HepG2 (cell line): ENCODE measurements at regions not wholly inside any gene's neighbourhood (a gene's known extent, or its start where the extent isn't known, plus 50 kb on each side); places are given as distances from the start of the nearest gene placed in this dataset.

Experiments
- ATAC-seq: fragments of 200-7000 bp; cut with Tn5 transposase; 3 replicates; pipeline ENCODE4 v1.9.1; 2020; ENCODE audit warnings: mild to moderate bottlenecking, moderate library complexity
- BruUV-seq: library from RNA; stranded (reverse); fragments of 400-500 nt; replicated peaks from 2 replicates; lab custom pipeline; 2021; lab: Mats Ljungman, UMichigan
- CTCF ChIA-PET: fragments of 300-600 bp; formaldehyde crosslinking; extraction: SDS; loops from one replicate; lab custom pipeline; 2021; ENCODE audit warnings: low total read pairs, inconsistent platforms, low intra/inter-chr PET ratio; lab: Yijun Ruan, JAX
- POLR2A ChIA-PET: fragments of 350-600 bp; sonication (Branson Sonifier 250); formaldehyde crosslinking; loops from one replicate; lab custom pipeline; 2020; ENCODE audit warnings: antibody characterized with exemption, inconsistent platforms; lab: Yijun Ruan, JAX
- DNase-seq: peaks from one replicate; pipeline ENCODE4 v3.0.0-alpha.2; 2015; ENCODE audit warnings: low spot score
- FAIRE-seq: peaks from 3 replicates; lab custom pipeline; 2011; peaks lifted over from hg19 to GRCh38; lab: Jason Lieb, UNC
- H2AFZ ChIP-seq: one replicate; pipeline ENCODE4 v1.6.1; 2011; ENCODE audit warnings: low read length, inconsistent platforms
- H3K27ac ChIP-seq: fragments of 300-600 bp; 3 replicates; pipeline ENCODE4 v1.8.0; 2011; ENCODE audit warnings: mixed run types, mild to moderate bottlenecking, mixed read lengths, low read length, inconsistent platforms; ENCODE audit not compliant: insufficient read depth; ENCODE audit errors: extremely low read length
- H3K27me3 ChIP-seq, 2 experiments: fragments of 200-600 bp in 1 of 2; 2 replicates in 1 of 2; 3 replicates in 1 of 2; pipeline versions ENCODE4 v1.6.0 to v1.8.0; 2011; ENCODE audit warnings: low read length in 2 of 2, mild to moderate bottlenecking in 2 of 2, moderate library complexity in 2 of 2, inconsistent platforms in 1 of 2; ENCODE audit not compliant: insufficient read depth in 2 of 2, control insufficient read depth in 1 of 2
- H3K36me3 ChIP-seq, 2 experiments: fragments of 200-600 bp in 1 of 2; replicated peaks in 1 of 2; 2 replicates in 1 of 2; 3 replicates in 1 of 2; pipeline versions ENCODE4 v1.5.1 to v1.8.0; 2011; ENCODE audit warnings: low read length in 2 of 2, inconsistent platforms in 1 of 2; ENCODE audit not compliant: insufficient read depth in 2 of 2, control insufficient read depth in 1 of 2
- H3K4me1 ChIP-seq: 2 replicates; pipeline ENCODE4 v1.5.1; 2012; ENCODE audit warnings: low read length, inconsistent platforms; ENCODE audit not compliant: insufficient read depth
- H3K4me2 ChIP-seq: 2 replicates; pipeline ENCODE4 v1.6.0; 2011; ENCODE audit warnings: low read depth, low read length, inconsistent platforms
- H3K4me3 ChIP-seq, 3 experiments: fragments of 200-600 bp in 1 of 3; sonication (generic), shearing (Covaris generic) in 1 of 3; replicated peaks in 1 of 3; 2 replicates each; pipeline ENCODE4 v1.5.1; 2011 to 2016; ENCODE audit warnings: low read length in 3 of 3, inconsistent platforms in 2 of 3, low read depth in 2 of 3, mild to moderate bottlenecking in 2 of 3, control low read depth in 1 of 3, mixed read lengths in 1 of 3; ENCODE audit not compliant: insufficient read depth in 1 of 3
- H3K79me2 ChIP-seq: one replicate; pipeline ENCODE4 v1.6.1; 2011; ENCODE audit warnings: low read length, inconsistent platforms; ENCODE audit not compliant: insufficient read depth
- H3K9ac ChIP-seq: 2 replicates; pipeline ENCODE4 v1.6.0; 2011; ENCODE audit warnings: mild to moderate bottlenecking, low read depth, low read length, inconsistent platforms; ENCODE audit not compliant: insufficient read depth
- H3K9me3 ChIP-seq: 2 replicates; pipeline ENCODE4 v1.5.1; 2012; ENCODE audit warnings: mild to moderate bottlenecking, low read length
- H4K20me1 ChIP-seq: 2 replicates; pipeline ENCODE4 v1.6.0; 2011; ENCODE audit warnings: inconsistent platforms, mild to moderate bottlenecking, low read length, moderate library complexity; ENCODE audit not compliant: insufficient read depth
- CEBPZ ChIP-seq: IDR thresholded peaks from 2 replicates; pipeline ENCODE4 v1.6.1; 2012; ENCODE audit warnings: low read length, improper control_type of control experiment
- GFI1 ChIP-seq: sonication (generic); formaldehyde crosslinking; IDR thresholded peaks from 2 replicates; pipeline ENCODE4 v1.5.0; 2020; ENCODE audit warnings: missing genetic modification reagents, mild to moderate bottlenecking, borderline replicate concordance
- NFKBIZ ChIP-seq: IDR thresholded peaks from 2 replicates; pipeline ENCODE4 v1.6.1; 2018; ENCODE audit warnings: missing genetic modification reagents, missing compliant biosample characterization
- SALL1 ChIP-seq: sonication (generic); formaldehyde crosslinking; IDR thresholded peaks from 2 replicates; pipeline ENCODE4 v1.8.0; 2022; ENCODE audit warnings: mild to moderate bottlenecking, missing genetic modification reagents
- SETDB1 ChIP-seq: sonication (generic); formaldehyde crosslinking; IDR thresholded peaks from 2 replicates; pipeline ENCODE4 v1.5.1; 2020; ENCODE audit warnings: missing genetic modification reagents, mild to moderate bottlenecking, borderline replicate concordance
- TEAD3 ChIP-seq: optimal IDR thresholded peaks from 2 replicates; pipeline ENCODE3; 2016; ENCODE audit warnings: borderline replicate concordance
- ZBTB7A ChIP-seq: sonication (generic); formaldehyde crosslinking; IDR thresholded peaks from 2 replicates; pipeline ENCODE4 v1.8.0; 2022; ENCODE audit warnings: mild to moderate bottlenecking, missing genetic modification reagents
- ZFP36 ChIP-seq: fragments of 150-350 bp; IDR thresholded peaks from 2 replicates; pipeline ENCODE4 v1.6.1; 2018; ENCODE audit warnings: borderline replicate concordance, low read length, low read depth; ENCODE audit not compliant: partially characterized antibody
- ZNF747 ChIP-seq: sonication (generic); formaldehyde crosslinking; IDR thresholded peaks from 2 replicates; pipeline ENCODE4 v1.8.1; 2023; ENCODE audit warnings: missing genetic modification reagents, mild to moderate bottlenecking, borderline replicate concordance
- ZXDC ChIP-seq: sonication (generic); formaldehyde crosslinking; IDR thresholded peaks from 2 replicates; pipeline ENCODE4 v1.5.0; 2020; ENCODE audit warnings: mild to moderate bottlenecking, missing genetic modification reagents
- ZZZ3 ChIP-seq: sonication (generic); formaldehyde crosslinking; IDR thresholded peaks from 2 replicates; pipeline ENCODE4 v1.4.0; 2020; ENCODE audit warnings: missing genetic modification reagents, mild to moderate bottlenecking, borderline replicate concordance
- WGBS: methylation state at CpG from one replicate; pipeline ENCODE4 v1.1.6; 2017; ENCODE audit warnings: low lambda C conversion rate; 5-methylcytosine and 5-hydroxymethylcytosine counted together
- in situ Hi-C: cut with HindIII; loops from 2 replicates; pipeline ENCODE4 v1.10.0; 2017; ENCODE audit warnings: low pct_unique_long_range_greater_than_20kb; ENCODE audit not compliant: extremely low pct_ligation_motif_present
- intact Hi-C: fragments of 100-400 bp; cut with micrococcal nuclease; formaldehyde crosslinking; loops from one replicate; pipeline ENCODE4 v1.10.0; 2022; ENCODE audit not compliant: unreplicated experiment

GRCh38 chr15:98069256-98069655 lies 108.8 kb downstream of the ARRDC4 start:
- Histone ChIP-seq H3K4me3 (no peak overlapping the region), H3K79me2 (no peaks in the 10 kb centered on the region), H3K27me3 (no peaks in the 10 kb centered on the region; a peak in 1 of 5 replicates), H4K20me1 (no peaks in the 10 kb centered on the region), H3K4me2 (no peak overlapping the region), H3K4me1 (no peaks in the 10 kb centered on the region), H3K27ac (no peak overlapping the region), H3K9ac (no peak overlapping the region), H3K9me3 (no peaks in the 10 kb centered on the region), H2AFZ (no peak overlapping the region)
- no peak for FAIRE-seq
- ChIA-PET CTCF (no interaction called here), POLR2A (no interaction called here)
- 6% methylated on average over 3 of the region's 4 CpGs for WGBS
- BruUV-seq: no TSS peak
- intact Hi-C loops (no loop called here), in situ Hi-C loops (no loop called here)
- ATAC-seq: no peak
- TF ChIP-seq ZXDC (CRISPR knock-in tag) (no peak), ZZZ3 (CRISPR knock-in tag) (no peak), ZFP36 (no peak), ZNF747 (CRISPR knock-in tag) (no peak), SETDB1 (no peak), GFI1 (no peak), CEBPZ (no peak), ZBTB7A (no peak), NFKBIZ (no peak), TEAD3 (CRISPR knock-in tag) (no peak), SALL1 (no peak)
- TF ChIP-seq, all 625 proteins: peak for 0
- no peak for DNase-seq
- no peaks in the 10 kb centered on the region for H3K36me3 ChIP-seq
